Liver (tissue), 8 donors: ENCODE measurements at regions not wholly inside any gene's neighbourhood (a gene's known extent, or its start where the extent isn't known, plus 50 kb on each side); places are given as distances from the start of the nearest gene placed in this dataset.

Experiments used
- DNase-seq: peaks from one replicate; pipeline ENCODE4 v3.0.0-alpha.2; 2017; ENCODE audit warnings: low spot score
- H3K27ac ChIP-seq, 2 donors: one replicate each; pipeline ENCODE4 v1.7.0; 2013; ENCODE audit warnings: inconsistent platforms in 2 of 2, low read length in 2 of 2, control low read depth in 1 of 2, low read depth in 1 of 2, mild to moderate bottlenecking in 1 of 2
- H3K27me3 ChIP-seq, 4 donors: one replicate each; pipeline versions ENCODE4 v1.6.1 to v1.7.0; 2013; ENCODE audit warnings: low read length in 3 of 4, inconsistent platforms in 1 of 4, mild to moderate bottlenecking in 1 of 4, moderate library complexity in 1 of 4; ENCODE audit not compliant: control insufficient read depth in 4 of 4, insufficient read depth in 4 of 4
- H3K36me3 ChIP-seq, 4 donors: one replicate each; pipeline versions ENCODE4 v1.6.1 to v1.7.0; 2013; ENCODE audit warnings: low read length in 3 of 4, mild to moderate bottlenecking in 3 of 4, low read depth in 1 of 4, moderate library complexity in 1 of 4; ENCODE audit not compliant: control insufficient read depth in 4 of 4, insufficient read depth in 3 of 4
- H3K4me1 ChIP-seq, 4 donors: one replicate each; pipeline versions ENCODE4 v1.6.1 to v1.7.0; 2013; ENCODE audit warnings: low read length in 3 of 4, mild to moderate bottlenecking in 3 of 4, moderate library complexity in 1 of 4; ENCODE audit not compliant: control insufficient read depth in 4 of 4, insufficient read depth in 4 of 4
- H3K4me3 ChIP-seq, 3 donors: one replicate each; pipeline versions ENCODE4 v1.6.1 to v1.7.0; 2013; ENCODE audit warnings: low read length in 3 of 3, control low read depth in 1 of 3, low read depth in 1 of 3, mild to moderate bottlenecking in 1 of 3
- H3K9ac ChIP-seq, 2 donors: one replicate each; pipeline ENCODE4 v1.7.0; 2013; ENCODE audit warnings: low read length in 2 of 2, mild to moderate bottlenecking in 2 of 2, moderate library complexity in 2 of 2, control low read depth in 1 of 2, low read depth in 1 of 2
- H3K9me3 ChIP-seq, 4 donors: one replicate each; pipeline versions ENCODE4 v1.6.1 to v1.7.0; 2013; ENCODE audit warnings: low read length in 3 of 4; ENCODE audit not compliant: control insufficient read depth in 4 of 4
- EGR1 ChIP-seq, 2 donors: IDR thresholded peaks; 2 replicates each; pipeline ENCODE4 v1.6.1; 2016 to 2018; ENCODE audit warnings: antibody characterized with exemption in 2 of 2, low read depth in 2 of 2
- FOXA2 ChIP-seq: IDR thresholded peaks from 2 replicates; pipeline ENCODE4 v1.6.1; 2016; ENCODE audit warnings: antibody characterized with exemption
- JUND ChIP-seq, 2 donors: IDR thresholded peaks; 2 replicates each; pipeline ENCODE4 v1.6.1; 2016; ENCODE audit warnings: antibody characterized with exemption in 2 of 2
- NR2F2 ChIP-seq: IDR thresholded peaks from 2 replicates; pipeline ENCODE4 v1.6.1; 2016; ENCODE audit warnings: antibody characterized with exemption
- RXRA ChIP-seq, 2 donors: IDR thresholded peaks; 2 replicates each; pipeline ENCODE4 v1.6.1; 2017 to 2018; ENCODE audit warnings: antibody characterized with exemption in 2 of 2, mild to moderate bottlenecking in 1 of 2
- SP1 ChIP-seq: IDR thresholded peaks from 2 replicates; pipeline ENCODE4 v1.6.1; 2018; ENCODE audit warnings: antibody characterized with exemption, mild to moderate bottlenecking
- TAF1 ChIP-seq: conservative IDR thresholded peaks from 2 replicates; pipeline ENCODE4 v1.6.1; 2016; ENCODE audit warnings: antibody characterized with exemption, mild to moderate bottlenecking
- YY1 ChIP-seq: IDR thresholded peaks from 2 replicates; pipeline ENCODE4 v1.6.1; 2016; ENCODE audit warnings: antibody characterized with exemption, mild to moderate bottlenecking
- WGBS: extraction: QIAGEN DNeasy Blood & Tissue Kit; methylation state at CpG from one replicate; pipeline ENCODE4 v1.1.7; 2013; 5-methylcytosine and 5-hydroxymethylcytosine counted together
- TF ChIP-seq, protein P1 (sequence below): fragments of 150-350 bp; IDR thresholded peaks from 2 replicates; pipeline ENCODE4 v1.5.1; 2017; ENCODE audit warnings: improper control_type of control experiment, low read depth, low read length; ENCODE audit not compliant: missing input control
- TF ChIP-seq, protein P2 (sequence below): IDR thresholded peaks from 2 replicates; pipeline ENCODE4 v1.6.1; 2016; ENCODE audit warnings: antibody characterized with exemption
- TF ChIP-seq, protein P3 (sequence below): IDR thresholded peaks from 2 replicates; pipeline ENCODE4 v1.6.1; 2016; ENCODE audit warnings: antibody characterized with exemption
- TF ChIP-seq, protein P4 (sequence below): IDR thresholded peaks from 2 replicates; pipeline ENCODE4 v1.6.1; 2016; ENCODE audit warnings: antibody characterized with exemption, mild to moderate bottlenecking
- donor health status: healthy.
- donor health status: healthy.
- donor health status: healthy.
- donor health status: healthy.
- donor health status: healthy.

DNA sequence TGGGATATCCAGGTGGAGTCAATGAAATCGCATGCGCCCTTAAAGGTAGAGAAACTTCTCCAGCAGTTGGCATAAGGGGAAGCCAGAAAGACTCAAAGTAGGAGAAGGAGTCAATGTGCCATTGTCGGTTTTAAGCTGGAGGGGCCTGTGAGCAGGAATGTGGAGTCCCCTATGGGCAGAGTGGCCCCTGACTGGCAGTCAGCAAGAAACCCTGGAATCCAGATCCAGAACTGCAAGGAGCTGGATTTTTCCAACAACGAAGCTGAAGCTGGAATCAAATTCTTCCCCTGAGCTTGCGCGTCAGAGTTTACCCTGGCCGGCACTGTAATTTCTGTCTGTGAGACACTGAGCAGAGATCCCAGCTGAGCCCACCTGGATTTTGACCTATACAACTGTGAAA lies 315.0 kb downstream of the DHX35 start:
- WGBS, result 73% methylated on average over 7 of the region's 7 CpGs
- TF ChIP-seq FOXA2 (no peak), JUND (IDR thresholded peaks at IDR 0.05) (no peak), TAF1 (no peak), EGR1 (IDR thresholded peaks at IDR 0.05; ENCODE audit: low read depth in 2 of 2) (no peak), SP1 (no peak), RXRA (IDR thresholded peaks at IDR 0.05) (no peak), NR2F2 (no peak)
- TF ChIP-seq, protein P1, sequence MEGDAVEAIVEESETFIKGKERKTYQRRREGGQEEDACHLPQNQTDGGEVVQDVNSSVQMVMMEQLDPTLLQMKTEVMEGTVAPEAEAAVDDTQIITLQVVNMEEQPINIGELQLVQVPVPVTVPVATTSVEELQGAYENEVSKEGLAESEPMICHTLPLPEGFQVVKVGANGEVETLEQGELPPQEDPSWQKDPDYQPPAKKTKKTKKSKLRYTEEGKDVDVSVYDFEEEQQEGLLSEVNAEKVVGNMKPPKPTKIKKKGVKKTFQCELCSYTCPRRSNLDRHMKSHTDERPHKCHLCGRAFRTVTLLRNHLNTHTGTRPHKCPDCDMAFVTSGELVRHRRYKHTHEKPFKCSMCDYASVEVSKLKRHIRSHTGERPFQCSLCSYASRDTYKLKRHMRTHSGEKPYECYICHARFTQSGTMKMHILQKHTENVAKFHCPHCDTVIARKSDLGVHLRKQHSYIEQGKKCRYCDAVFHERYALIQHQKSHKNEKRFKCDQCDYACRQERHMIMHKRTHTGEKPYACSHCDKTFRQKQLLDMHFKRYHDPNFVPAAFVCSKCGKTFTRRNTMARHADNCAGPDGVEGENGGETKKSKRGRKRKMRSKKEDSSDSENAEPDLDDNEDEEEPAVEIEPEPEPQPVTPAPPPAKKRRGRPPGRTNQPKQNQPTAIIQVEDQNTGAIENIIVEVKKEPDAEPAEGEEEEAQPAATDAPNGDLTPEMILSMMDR, result no peak
- TF ChIP-seq, protein P2, sequence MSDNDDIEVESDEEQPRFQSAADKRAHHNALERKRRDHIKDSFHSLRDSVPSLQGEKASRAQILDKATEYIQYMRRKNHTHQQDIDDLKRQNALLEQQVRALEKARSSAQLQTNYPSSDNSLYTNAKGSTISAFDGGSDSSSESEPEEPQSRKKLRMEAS, result no peak
- TF ChIP-seq, protein P3, sequence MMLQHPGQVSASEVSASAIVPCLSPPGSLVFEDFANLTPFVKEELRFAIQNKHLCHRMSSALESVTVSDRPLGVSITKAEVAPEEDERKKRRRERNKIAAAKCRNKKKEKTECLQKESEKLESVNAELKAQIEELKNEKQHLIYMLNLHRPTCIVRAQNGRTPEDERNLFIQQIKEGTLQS, result no peak
- TF ChIP-seq, protein P4, sequence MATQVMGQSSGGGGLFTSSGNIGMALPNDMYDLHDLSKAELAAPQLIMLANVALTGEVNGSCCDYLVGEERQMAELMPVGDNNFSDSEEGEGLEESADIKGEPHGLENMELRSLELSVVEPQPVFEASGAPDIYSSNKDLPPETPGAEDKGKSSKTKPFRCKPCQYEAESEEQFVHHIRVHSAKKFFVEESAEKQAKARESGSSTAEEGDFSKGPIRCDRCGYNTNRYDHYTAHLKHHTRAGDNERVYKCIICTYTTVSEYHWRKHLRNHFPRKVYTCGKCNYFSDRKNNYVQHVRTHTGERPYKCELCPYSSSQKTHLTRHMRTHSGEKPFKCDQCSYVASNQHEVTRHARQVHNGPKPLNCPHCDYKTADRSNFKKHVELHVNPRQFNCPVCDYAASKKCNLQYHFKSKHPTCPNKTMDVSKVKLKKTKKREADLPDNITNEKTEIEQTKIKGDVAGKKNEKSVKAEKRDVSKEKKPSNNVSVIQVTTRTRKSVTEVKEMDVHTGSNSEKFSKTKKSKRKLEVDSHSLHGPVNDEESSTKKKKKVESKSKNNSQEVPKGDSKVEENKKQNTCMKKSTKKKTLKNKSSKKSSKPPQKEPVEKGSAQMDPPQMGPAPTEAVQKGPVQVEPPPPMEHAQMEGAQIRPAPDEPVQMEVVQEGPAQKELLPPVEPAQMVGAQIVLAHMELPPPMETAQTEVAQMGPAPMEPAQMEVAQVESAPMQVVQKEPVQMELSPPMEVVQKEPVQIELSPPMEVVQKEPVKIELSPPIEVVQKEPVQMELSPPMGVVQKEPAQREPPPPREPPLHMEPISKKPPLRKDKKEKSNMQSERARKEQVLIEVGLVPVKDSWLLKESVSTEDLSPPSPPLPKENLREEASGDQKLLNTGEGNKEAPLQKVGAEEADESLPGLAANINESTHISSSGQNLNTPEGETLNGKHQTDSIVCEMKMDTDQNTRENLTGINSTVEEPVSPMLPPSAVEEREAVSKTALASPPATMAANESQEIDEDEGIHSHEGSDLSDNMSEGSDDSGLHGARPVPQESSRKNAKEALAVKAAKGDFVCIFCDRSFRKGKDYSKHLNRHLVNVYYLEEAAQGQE, result no peak
- H3K27me3 ChIP-seq, result no peaks in the 10 kb centered on the region

DNA sequence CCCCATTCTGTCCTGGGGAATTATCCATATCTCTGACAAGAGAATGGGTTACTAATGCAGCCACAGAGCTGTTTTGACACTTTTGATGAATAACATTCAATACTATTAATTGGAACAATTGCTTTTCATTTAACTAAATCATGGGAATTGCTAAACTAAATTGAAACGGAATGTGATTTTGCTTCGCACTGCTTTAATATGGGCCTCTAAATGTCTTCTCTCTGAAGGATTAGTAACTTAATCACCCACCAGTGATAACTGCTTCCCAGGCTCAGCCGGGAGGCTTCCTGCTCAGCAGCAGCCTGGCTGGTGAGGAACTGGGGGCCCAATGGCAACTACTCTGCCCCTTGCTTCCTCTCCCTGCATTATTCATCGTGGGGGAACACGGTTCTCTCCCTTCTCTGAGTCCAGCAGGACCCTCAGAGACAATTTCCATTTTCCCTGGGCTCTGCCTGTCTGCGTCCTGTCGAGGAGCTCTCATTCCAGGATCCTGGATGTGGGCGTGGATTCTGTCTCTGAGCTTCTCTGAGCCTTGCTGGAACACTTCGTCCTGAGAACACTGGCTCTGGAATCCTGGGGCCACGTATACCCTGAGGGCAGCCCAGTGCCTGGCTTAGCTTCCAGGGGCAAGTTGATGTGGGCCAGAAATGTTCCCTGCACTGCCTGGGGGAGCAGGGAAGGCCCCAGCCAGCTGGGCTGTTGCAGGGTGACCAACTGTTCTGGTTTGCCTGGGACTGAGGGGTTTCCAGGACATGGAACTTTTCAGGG lies 308.9 kb downstream of the DHX35 start:
- no peak for DNase-seq
- H3K9ac ChIP-seq, result no peak overlapping the region
- no peaks in the 10 kb centered on the region for H3K36me3 ChIP-seq
- 49% methylated on average over 10 of the region's 10 CpGs for WGBS
- H3K27ac ChIP-seq, result no peak overlapping the region
- TF ChIP-seq YY1, result no peak
- H3K9me3 ChIP-seq, result no peaks in the 10 kb centered on the region
- H3K4me1 ChIP-seq, result no peaks in the 10 kb centered on the region
- H3K4me3 ChIP-seq, result no peak overlapping the region
- peaks cover 0 to 2% (median 0%) of the 10 kb centered on the region in 4 donors for H3K27me3 ChIP-seq

More for the DNA sequence above, 315.0 kb downstream of the DHX35 start:
- no peak overlapping the region for H3K4me3 ChIP-seq
- no peaks in the 10 kb centered on the region for H3K4me1 ChIP-seq
- H3K9ac ChIP-seq, result no peak overlapping the region
- no peak for DNase-seq
- no peaks in the 10 kb centered on the region for H3K9me3 ChIP-seq
- no peaks in the 10 kb centered on the region for H3K36me3 ChIP-seq
- no peak overlapping the region for H3K27ac ChIP-seq
